GM18861 (cell line): ENCODE measurements at regions not wholly inside any gene's neighbourhood (a gene's known extent, or its start where the extent isn't known, plus 50 kb on each side); places are given as distances from the start of the nearest gene placed in this dataset.
"Not testable (repeated sequence)": the region's sequence is repeated elsewhere in the genome, so short reads cannot be mapped to it uniquely, and the experiment has no call there.

Experiments used
- ATAC-seq: cut with Tn5 transposase; IDR thresholded peaks from one replicate; pipeline ENCODE4 v1.9.1; 2021; ENCODE audit not compliant: unreplicated experiment

GRCh38 chr2:142285480-142285879 is 154.7 kb upstream of the LRP1B start:
- ATAC-seq: no peak

- ATAC-seq: not testable (repeated sequence)
These were observed 153.5 kb upstream of the LRP1B start for GRCh38 chr2:142284336-142284735.

GRCh38 chr2:142280831-142281230 is 150.0 kb upstream of the LRP1B start:
- ATAC-seq: no peak

- ATAC-seq: no peak
These were observed 140.2 kb upstream of the LRP1B start for GRCh38 chr2:142270990-142271389.

GRCh38 chr2:142270291-142270690 is 139.5 kb upstream of the LRP1B start:
- no peak for ATAC-seq

GRCh38 chr2:142259356-142259755 is 128.5 kb upstream of the LRP1B start:
- no peak for ATAC-seq

- ATAC-seq: no peak
These were observed 123.2 kb upstream of the LRP1B start for GRCh38 chr2:142254031-142254430.

GRCh38 chr2:142241016-142241415 is 110.2 kb upstream of the LRP1B start:
- ATAC-seq: no peak

- no peak for ATAC-seq
These were observed 105.4 kb upstream of the LRP1B start for GRCh38 chr2:142236181-142236580.

GRCh38 chr2:142234741-142235140 is 103.9 kb upstream of the LRP1B start:
- ATAC-seq: no peak

- ATAC-seq: no peak
These were observed 92.5 kb upstream of the LRP1B start for GRCh38 chr2:142223309-142223708.

- no peak for ATAC-seq
These were observed 91.9 kb upstream of the LRP1B start for GRCh38 chr2:142222715-142223114.

GRCh38 chr2:142220901-142221300 is 90.1 kb upstream of the LRP1B start:
- ATAC-seq: no peak

- no peak for ATAC-seq
These were observed 89.4 kb upstream of the LRP1B start for GRCh38 chr2:142220239-142220638.

- no peak for ATAC-seq
These were observed 87.7 kb upstream of the LRP1B start for GRCh38 chr2:142218471-142218870.

- ATAC-seq: no peak
These were observed 87.0 kb upstream of the LRP1B start for GRCh38 chr2:142217804-142218203.

- ATAC-seq: no peak
These were observed 69.2 kb upstream of the LRP1B start for GRCh38 chr2:142200062-142200461.

GRCh38 chr2:142199073-142199472 is 68.3 kb upstream of the LRP1B start:
- no peak for ATAC-seq

GRCh38 chr2:142190805-142191204 is 60.0 kb upstream of the LRP1B start:
- ATAC-seq: no peak

- no peak for ATAC-seq
These were observed 58.7 kb upstream of the LRP1B start for GRCh38 chr2:142189501-142189900.

GRCh38 chr2:142188562-142188961 is 57.7 kb upstream of the LRP1B start:
- no peak for ATAC-seq

GRCh38 chr2:142180820-142181533 is 50.2 kb upstream of the LRP1B start:
- no peak for ATAC-seq
